LNCaP clone FGC (cell line): ENCODE measurements at regions not wholly inside any gene's neighbourhood (a gene's known extent, or its start where the extent isn't known, plus 50 kb on each side); places are given as distances from the start of the nearest gene placed in this dataset.

Source experiments
- DNase-seq: peaks from one replicate; pipeline ENCODE4 v3.0.0-alpha.2; 2011; ENCODE audit warnings: low read depth
- H3K4me3 ChIP-seq: 2 replicates; pipeline ENCODE4 v1.5.1; 2011; ENCODE audit warnings: mild to moderate bottlenecking, low read depth, low read length, control low read depth
- TF ChIP-seq, protein P1 (sequence below): IDR thresholded peaks from 2 replicates; pipeline ENCODE4 v1.5.1; 2012; ENCODE audit warnings: mild to moderate bottlenecking; ENCODE audit not compliant: control insufficient read depth, insufficient read depth; ENCODE audit errors: extremely low read depth

DNA sequence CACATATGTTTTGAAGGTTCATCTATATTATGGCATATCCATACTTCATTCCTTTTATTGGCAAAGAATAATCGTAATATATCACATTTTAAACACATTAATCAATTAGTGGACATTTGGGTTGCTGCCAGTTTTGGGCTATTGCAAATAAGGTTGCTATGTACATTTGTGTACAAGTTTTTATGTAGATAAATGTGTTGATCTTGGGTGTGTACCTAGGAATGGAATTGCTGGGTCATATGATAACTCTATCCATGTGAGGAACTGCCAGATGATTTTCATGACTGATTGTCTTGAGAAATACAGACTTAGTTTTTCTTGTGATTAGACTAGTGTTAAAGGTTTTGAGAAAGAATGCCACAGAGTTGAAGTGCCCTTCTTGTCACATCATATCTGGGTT lies 99.2 kb upstream of the RAB40AL start:
- H3K4me3 ChIP-seq = no peak overlapping the region
- TF ChIP-seq, protein P1, sequence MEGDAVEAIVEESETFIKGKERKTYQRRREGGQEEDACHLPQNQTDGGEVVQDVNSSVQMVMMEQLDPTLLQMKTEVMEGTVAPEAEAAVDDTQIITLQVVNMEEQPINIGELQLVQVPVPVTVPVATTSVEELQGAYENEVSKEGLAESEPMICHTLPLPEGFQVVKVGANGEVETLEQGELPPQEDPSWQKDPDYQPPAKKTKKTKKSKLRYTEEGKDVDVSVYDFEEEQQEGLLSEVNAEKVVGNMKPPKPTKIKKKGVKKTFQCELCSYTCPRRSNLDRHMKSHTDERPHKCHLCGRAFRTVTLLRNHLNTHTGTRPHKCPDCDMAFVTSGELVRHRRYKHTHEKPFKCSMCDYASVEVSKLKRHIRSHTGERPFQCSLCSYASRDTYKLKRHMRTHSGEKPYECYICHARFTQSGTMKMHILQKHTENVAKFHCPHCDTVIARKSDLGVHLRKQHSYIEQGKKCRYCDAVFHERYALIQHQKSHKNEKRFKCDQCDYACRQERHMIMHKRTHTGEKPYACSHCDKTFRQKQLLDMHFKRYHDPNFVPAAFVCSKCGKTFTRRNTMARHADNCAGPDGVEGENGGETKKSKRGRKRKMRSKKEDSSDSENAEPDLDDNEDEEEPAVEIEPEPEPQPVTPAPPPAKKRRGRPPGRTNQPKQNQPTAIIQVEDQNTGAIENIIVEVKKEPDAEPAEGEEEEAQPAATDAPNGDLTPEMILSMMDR = no peak
- peak; percentile 10 for DNase-seq

DNA sequence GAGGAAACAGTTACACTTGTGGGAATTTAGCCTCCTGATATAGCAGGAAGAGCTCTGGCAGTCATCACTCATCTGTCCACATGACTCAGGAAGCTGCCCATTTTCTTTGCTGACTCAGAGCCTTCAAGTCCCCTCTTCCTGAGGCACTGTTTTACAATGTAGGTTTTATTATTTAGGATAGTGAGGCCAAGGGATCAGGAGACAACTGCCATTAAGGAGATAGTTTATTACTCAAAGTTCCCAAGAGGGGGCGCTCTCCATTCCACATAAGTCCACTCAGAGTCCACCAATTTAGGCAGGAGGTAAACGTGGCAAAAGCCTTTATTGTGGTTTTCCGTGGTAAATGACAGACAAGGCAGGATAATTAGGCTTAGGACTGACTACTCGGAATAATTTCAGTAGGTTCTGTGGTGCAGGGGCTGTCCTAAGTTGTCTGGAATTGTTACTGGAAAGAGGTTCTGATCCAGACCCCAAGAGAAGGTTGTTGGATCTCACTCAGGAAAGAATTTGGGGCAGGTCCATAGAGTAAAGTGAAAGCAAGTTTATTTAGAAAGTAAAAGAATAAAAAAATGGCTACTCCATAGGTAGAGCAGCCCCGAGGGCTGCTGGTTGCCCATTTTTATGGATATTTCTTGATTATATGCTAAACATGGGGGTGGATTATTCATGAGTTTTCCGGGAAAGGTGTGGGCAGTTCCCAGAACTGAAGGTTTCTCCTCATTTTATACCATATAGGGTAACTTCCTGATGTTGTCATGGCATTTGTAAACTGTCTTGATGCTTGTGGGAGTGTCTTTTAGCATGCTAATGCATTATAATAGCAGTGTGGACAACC lies 96.0 kb upstream of the RAB40AL start:
- no peak overlapping the region for H3K4me3 ChIP-seq
- TF ChIP-seq, protein P1 = peak; percentile 30; the same call in 1 of the 2 replicates
- no peak for DNase-seq

DNA sequence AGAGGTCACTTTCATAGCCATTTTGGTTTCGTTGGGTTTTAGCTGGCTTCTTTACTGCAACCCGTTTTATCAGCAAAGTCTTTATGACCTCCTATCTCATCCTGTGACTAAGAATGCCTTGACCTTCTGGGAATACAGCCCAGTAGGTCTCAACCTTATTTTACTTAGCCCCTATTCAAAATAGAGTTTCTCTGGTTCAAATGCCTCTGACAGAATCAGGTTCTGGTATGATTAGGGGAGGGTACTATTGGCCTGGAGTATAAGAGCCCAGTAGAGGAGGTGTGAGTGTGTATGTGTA lies 95.4 kb upstream of the RAB40AL start:
- TF ChIP-seq, protein P1 = no peak
- H3K4me3 ChIP-seq = no peak overlapping the region
- no peak for DNase-seq

DNA sequence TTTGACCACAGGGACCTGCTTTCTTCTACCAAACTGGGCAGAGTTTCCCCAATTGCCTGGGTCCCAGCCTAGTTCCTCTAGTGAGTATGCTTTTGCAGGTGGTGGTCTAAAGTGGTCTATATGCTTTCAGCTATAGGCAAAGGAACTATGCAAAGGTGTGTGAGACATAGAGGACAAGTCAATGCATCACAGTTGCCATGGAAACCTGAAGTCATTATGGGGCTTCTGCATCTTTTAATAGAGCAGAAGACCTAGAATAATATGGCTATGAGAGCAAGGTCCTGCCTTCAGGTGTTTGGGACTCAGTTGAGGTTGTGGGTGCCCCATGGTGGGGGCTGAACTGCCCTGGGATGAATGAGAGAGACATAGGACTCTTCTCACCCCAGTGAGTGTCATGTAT lies 92.1 kb upstream of the RAB40AL start:
- TF ChIP-seq, protein P1 = no peak
- H3K4me3 ChIP-seq = no peak overlapping the region
- DNase-seq = no peak

DNA sequence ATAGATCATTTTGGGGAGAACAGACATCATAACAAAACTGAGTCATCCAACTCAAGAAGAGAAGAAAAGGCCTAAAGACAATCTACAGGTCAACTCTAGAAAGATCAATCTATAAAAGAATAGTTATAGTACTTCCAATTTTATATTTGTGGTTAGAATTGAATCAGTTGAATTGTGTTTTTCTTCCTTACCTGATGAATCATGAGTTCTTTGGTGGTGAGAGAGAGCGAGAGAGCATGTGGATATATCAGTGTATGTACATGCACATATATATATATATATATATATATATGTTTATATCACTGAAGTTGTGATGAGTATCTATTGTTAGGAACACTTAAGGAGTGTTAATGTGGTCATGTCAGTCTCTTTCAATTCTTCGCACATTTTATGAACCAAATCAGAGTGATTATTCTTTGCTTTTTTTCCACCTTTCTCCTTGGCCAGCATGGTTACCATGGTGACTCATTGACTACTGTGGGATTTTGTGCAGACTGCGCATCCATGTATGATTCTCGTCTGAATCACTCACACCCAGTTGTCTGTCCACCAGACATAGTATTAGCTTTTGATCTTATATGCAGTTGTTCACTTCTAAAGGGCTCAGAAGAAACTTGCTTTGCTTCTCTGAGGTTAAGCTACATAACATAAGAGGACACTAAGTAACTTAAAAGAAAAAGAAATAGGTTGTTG lies 90.4 kb upstream of the RAB40AL start:
- H3K4me3 ChIP-seq = no peak overlapping the region
- TF ChIP-seq, protein P1 = no peak
- DNase-seq = no peak

DNA sequence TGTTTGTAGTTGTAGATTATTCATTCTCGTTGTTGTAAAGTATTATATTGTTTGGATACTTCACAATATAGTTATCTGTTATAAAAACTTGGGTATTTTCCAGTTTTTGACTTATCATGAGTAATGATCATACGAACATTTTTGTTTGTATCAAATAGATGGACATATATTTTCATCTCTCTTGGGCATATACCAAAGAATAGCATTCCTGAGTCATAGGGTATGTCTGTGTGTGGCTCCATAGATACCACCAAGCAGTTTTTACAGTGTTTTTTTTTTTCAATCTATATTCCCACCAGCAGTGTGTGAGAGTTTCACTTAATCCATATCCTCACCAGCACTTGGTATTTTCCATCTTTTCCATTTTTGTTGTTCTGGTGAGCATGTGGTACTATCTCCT lies 89.7 kb upstream of the RAB40AL start:
- no peak overlapping the region for H3K4me3 ChIP-seq
- TF ChIP-seq, protein P1 = no peak
- DNase-seq = no peak
